ENCODE measurements at regions not wholly inside any gene's neighbourhood (a gene's known extent, or its start where the extent isn't known, plus 50 kb on each side); places are given as distances from the start of the nearest gene placed in this dataset.

DNA sequence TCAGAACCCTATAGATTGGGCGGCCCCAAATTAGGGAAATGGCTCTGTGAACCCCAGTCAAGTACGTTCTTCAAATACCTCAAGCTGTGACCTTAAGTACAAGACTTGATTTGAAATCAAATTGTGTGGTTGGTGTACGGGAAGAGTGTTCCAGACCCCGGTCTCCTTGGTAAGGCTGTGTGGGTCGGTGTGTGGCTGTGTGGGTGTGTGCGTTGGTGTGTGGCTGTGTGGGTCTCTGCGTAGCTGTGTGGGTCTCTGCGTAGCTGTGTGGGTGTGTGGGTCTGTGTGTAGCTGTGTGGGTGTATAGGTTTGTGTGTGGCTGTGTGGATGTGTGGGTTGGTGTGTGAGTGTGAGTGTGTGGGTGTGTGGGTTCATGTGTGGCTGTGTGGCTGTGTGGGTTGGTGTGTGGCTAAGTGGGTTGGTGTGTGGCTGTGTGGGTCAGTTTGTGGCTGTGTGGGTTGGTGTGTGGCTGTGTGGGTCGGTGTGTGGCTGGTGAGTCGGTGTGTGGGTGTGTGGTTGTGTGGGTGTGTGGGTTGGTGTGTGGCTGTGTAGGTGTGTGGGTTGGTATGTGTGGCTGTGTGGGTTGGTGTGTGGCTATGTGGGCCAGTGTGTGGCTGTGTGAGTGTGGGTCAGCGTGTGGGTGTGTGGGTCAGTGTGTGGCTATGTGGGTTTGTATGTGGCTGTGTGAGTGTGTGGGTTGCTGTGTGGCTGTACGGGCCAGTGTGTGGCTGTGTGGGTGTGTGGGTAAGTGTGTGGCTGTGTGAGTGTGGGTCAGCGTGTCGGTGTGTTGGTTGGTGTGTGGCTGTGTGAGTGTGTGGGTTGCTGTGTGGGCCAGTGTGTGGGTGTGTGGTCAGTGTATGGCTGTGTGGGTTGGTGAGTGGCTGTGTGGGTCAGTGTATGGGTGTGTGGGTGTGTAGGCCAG, 238.7 kb upstream of the ZFHX3 start:
- no peak for DNase-seq

DNA sequence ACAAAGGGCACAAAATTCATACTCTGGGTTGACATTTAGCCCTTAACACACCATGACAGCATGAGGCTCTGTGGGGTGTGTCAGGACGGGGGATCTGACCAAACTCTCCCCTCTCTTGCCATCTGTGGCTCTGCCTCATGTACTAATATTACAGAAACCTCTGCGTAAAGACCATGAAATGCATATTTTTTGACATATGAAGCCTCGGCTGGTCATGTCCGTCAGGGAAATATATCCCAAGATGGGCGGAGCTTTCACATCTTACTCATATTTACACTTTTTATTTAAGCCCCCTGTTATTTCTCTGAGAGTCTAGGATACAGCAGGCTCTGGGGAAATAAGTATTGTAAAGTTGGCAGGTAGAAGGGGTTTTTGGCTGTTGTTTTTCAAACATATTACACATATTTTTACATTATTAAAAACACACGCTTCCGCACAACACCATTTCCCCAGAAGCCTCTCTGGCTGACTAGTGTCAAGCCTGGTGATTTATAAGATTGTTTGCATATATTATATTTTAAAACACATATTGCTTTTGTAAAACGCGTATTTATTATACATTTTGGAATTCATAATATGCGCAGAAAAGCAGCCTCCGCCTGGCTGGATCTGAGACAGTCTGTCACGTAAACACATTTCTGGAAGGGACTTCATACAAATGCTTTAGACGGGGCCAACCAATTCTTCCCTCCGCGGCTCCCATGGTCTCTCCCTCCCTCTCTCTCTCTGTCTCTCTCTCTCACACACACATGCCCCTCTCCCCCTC, 237.7 kb upstream of the ZFHX3 start:
- no peak for DNase-seq

DNA sequence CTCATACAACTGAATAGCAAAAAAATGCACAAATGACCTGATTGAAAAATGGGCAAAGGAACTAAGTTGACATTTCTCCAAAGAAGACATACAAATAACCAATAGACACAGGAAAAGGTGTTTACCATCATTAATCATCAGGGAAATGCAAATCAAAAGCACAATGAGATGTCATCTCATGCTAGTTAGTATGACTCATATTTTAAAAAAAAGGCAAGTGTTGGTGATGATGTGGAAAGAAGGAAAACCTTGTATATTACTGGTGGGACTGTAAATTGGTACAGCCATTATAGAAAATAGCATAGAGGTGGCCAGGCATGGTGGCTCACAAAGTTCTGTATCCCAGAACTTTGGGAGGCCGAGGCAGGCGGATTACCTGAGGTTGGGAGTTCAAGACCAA, 232.5 kb upstream of the ZFHX3 start:
- no peak for DNase-seq

DNA sequence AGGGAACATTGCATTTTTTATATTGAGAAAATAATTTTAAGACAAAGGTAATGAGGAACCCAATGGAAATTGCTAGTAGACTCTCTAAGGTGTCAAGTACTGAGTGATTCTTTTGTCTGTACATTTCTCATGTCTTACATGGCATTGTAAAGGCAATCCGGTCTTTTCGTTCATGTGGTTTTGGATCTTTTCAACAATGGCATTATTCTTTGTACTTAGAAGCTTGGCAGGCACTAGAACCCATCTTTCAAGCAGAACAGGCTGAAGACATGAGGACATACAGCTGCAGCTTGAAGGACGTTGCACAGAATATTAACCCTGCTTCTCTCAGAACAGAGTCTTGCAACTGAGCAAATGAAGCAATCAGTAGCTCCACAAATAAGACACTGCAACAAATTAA, 231.5 kb upstream of the ZFHX3 start:
- DNase-seq = no peak

DNA sequence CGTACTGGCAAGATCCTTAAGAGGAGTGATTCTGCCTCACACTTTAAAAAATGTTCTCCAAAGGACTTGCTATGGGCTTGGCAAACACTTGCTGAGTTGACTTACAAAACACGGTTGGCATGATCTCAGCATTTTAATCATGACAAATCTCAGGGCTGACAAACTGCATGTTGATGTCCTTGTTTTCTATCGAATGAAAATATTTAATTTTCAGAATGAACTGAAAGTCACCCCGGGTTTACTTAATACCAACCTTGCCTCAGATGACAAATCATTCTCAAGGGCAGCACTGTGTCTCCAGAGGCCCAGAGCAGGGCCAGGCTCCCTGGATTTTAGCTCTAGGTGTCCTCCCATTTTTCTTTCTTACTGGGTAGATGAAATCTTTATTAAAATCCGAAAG, 229.1 kb upstream of the ZFHX3 start:
- no peak for DNase-seq

DNA sequence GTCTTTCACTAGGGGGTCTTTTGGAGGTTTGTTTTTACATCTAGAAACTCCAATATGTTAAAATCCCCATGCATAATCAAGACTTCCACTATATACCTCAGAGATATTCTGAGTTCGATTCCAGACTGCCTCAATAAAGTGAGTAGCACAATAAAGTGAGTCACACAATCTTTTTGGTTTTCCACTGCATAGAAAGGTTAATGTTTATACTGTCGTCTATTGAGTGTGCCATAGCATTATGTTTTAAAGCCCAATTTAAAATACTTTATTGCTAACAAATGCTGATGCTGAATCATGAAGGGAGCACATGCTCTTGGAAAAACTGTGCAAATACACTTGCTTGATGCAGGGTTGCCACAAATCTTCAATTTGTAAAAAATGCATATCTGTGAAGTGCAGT, 227.5 kb upstream of the ZFHX3 start:
- DNase-seq = no peak

DNA sequence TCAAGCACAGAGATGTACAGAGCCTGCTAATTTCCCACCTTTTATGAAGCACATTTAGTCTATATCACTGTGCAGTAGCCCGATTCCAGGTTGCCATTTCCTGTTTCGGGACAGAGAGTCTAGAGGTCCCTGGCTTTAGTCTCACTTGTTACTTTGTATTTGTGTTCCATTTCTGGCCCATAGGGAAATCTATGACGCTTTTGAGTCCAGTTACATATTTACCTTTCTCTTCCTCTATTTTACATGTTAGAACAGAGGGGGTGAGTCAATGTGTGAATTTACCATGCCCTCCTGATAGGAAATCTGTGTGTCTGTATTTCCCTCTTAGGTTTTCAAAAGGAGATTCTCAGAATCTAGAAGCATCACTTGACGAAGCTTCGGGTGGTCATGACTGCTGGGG, 227.1 kb upstream of the ZFHX3 start:
- no peak for DNase-seq

DNA sequence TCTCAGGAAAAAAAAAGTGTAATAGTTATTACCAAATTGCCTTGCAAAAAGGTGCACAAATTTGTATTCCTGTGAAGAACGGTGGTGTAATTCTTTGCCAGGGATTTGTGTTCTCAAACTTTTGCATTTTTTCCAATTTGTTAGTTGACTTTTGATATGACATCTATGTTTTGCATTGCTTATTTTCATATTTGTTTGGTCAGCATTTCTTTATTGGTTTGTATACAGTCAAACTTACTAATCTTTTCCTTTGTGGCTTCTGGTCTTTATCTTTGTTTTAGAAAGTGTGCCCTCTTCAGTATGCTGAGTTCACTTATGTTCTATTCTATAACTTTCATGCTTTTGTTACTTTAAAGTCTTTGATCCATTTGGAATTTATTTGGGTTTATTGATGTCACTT, 226.2 kb upstream of the ZFHX3 start:
- no peak for DNase-seq

DNA sequence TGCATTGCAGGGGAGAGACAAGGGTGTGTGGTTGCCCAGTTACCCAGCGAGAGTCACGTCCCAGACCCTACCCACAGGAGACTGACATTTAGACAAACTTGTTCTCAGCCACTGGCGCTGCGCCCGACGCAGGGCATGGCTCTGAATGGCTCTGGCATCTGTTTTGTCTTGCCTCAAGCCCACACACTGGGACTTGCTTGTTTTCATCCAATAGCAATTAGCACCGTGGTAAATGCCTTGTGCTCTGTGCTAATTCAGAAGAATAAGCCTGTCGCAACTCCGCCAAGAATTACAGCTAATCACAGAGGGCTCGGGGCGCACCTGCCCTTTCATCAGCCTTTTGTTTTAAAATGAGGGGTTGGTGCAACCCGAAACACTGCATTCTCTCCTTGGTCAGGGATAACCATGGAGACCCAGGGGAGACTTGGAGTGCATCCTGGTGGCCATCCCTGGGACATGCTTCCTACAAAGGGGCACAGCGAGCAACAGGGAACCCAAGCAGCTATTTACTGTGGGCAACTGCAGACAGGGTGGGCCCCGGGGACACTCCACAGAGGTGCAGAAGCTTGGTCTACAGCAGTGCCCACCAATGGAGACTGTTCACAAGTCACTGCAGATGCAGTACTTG, 220.6 kb upstream of the ZFHX3 start:
- peak; percentile 47 for DNase-seq

DNA sequence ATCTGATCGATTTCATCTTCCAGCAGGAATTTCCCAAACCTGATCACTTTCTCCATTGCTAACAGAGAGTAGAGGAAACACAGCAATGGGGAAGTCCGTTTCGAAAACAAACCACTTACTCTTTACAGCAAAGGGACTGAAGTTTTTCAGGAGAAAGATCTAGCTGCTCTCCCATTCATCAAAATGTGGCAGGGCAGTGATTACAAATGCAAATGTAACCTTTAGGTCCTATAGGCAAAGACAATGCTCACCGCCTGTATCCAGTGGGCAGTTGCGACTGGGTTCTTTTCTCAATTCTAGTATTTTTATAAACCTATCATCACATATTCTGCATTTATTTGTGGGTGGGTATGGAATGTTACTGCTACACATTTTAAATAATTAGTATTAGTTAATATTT, 218.0 kb upstream of the ZFHX3 start:
- DNase-seq = no peak

DNA sequence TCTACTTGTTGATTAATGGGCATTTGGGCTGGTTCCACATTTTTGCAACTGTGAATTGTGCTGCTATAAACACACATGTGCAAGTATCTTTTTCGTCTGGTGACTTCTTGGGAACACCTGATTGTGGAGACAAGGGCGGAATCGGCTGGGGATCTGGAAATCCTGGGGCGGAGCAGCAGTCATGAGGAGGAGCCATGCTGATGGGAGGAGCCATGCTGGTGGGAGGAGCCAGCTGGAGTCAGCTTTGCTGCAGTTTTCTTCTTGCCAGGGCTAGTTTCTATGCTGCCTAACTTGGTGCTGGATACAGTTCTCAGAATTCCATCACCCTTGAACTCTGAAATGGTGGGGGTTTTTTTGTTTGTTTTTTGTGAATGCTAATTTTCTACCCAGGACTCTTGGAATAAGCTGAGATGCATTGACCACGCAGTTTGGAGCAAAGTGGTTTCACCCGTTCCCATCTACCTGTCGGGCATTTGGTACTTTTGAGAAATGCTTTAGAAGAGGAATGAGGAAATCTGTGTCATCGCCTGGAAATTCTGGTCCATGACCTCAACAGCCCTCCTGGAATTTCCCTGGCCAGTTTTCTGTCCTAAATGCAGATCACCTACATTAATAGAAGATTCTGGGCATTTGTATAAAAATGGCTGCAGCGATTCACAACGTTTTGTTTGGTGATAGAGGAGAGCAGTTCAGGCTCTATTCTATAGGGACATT, 217.4 kb upstream of the ZFHX3 start:
- no peak for DNase-seq

DNA sequence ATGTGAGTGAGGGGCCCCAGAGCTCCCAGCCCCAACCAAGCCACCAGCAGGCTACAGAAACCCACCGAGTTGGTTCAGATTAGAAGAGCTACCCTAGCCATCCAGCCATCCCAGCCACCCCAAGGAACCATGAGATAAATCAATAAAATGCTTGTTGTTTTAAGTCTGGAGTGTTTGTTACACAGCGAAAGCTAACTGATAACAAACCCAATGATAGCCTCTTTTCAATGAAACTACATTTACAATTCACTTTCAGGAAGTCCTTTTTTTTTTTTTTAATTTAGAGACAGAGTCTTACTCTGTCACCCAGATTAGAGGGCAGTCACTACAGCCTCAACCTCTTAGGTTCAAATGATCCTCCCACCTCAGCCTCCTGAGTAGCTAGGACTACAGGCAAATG, 215.0 kb upstream of the ZFHX3 start:
- no peak for DNase-seq

DNA sequence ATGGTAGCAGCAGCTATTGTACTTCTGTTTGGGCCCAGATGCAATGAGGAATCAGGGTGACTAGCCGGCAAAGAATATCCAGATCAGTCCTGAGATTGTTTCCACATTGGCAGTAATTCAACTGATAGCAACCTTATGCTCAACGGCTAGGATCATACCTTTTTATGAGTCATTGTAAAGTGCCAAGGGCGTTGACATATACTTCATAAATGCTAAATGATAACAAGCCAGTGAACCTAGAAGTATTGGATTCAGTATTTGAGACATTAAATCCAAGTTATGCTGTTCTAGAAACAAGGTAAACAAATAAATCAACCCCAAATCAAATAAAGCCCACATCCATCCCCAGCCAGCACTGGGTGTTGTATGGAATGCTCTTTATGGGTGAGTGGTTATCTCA, 207.1 kb upstream of the ZFHX3 start:
- no peak for DNase-seq

DNA sequence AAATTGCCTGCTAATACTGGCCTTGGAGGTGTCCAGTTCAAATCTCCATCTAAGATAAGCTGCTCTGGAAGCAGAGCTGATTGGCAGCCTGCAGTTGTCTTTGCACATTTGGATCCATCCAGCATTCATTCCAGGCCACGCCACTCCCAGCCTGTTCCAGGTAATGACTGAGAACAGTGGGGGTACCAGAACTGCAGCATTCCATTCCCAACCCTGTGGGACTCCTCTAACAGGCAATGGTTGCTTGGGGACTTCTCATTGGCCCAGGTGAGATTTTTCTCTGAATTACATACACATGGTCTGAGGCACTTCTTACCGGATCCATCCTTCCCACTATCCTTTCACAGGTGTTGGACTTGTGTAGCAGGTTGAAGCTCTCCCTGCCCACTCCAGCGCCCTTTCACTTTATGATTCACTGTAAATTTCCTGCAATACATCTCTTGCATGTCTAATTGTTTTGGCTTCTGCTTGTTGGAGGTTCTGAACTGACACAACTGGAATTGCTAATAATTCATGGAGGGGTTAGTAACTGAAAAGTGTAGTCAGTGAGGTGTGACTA, 206.1 kb upstream of the ZFHX3 start:
- no peak for DNase-seq

DNA sequence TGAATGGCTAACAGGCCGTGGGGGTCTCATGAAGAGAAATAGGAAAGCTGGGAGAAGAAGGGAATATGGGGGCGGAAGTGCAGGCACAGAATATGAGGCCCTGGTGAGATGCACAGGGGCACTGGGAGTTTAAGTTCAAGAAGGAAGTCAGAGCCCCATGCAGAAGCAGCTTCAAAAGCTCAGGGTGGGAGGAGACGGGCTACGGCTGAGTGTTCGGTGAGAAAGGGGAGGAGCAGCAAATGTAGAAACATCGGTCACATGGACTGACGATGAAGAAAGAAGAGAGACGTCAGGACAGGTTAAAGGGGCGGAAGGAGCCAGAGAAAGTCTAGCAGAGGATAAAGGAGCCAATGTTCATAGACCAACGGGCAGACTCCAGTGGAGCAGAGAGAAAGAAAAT, 204.5 kb upstream of the ZFHX3 start:
- no peak for DNase-seq

DNA sequence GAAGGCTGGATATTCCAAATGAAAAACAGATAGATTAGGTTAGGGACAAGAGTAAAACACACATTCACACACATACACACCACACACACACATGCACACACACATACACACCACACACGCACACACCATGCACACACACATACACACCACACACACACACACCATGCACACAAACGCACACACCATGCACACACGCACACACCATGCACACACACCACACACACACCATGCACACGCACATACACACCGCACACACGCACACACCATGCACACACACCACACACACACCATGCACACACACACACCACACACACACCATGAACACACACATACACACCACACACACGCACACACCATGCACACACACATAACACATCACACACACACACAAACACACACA, 203.7 kb upstream of the ZFHX3 start:
- no peak for DNase-seq

DNA sequence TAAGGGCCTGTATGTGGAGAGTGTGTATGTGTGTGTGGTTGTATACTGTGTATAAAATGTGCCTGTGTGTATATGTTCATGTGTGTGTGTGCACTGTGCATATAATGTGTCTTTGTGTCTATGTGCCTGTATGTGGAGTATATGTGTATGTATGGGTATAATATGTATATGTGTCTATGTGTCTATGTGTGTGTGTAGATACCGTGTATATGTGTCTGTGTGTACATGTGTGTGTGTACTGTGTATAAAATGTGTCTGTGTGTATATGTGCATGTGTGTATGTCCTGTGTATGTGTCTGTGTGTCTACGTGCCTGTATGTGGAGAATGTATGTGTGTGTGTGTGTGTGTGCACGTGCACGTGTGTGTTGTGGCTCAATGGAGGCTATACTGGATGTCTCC, 200.4 kb upstream of the ZFHX3 start:
- no peak for DNase-seq

DNA sequence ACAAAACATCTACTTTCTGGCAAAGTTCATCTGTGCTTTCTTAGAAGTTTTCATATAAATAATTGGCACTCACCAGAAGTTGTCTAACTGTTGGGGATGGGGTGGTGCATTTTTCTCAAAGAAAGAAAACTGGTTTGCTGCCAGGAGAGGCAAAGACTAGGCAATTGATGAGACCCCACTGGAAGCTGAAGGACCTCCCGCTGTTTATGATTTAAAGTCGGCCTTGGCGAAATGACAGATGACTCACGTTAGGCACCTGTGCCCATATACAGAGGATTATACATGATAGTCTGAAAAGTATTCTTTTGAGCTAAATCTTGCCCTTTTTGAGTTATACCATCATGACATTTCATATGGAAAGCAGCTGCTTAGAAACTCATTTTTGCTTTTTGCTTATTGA, 193.0 kb upstream of the ZFHX3 start:
- no peak for DNase-seq

DNA sequence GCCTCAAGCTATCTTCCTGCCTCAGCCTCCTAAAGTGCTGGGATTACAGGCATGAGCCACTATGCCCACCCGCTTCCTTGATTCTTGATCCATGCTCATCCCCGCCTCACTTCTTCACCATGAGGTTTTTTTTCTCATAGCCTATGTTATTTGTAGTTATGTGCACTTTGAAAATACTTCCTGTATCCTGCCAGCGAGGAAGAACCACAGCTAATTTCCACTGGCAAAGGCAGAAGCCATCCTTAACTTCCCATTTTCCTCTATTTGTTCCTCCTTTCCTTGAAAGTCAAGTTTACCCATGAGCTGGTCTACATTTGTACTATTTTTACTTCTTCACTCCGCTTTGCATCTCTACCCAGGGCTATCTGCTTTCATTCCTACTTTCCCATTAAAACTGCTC, 189.7 kb upstream of the ZFHX3 start:
- DNase-seq = no peak

DNA sequence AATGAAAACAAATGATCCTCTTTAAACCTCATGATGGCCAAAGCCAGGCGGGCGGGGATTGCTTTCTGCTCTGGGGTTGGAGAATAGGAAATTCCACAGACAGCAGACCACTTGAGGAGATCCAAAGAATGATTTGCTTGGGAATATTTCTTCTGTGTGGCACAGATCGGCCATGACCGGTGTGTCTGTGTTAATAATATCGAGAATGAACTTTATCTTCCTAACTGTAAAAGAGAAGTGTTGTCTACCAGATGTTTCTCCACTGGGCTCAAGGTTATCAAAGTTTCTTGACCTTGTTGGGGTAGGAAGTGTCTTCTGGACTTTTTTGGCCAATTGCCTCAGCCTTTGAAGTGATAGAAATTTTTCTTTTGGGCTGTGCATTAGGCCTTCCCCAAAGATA, 186.6 kb upstream of the ZFHX3 start:
- DNase-seq = no peak

DNA sequence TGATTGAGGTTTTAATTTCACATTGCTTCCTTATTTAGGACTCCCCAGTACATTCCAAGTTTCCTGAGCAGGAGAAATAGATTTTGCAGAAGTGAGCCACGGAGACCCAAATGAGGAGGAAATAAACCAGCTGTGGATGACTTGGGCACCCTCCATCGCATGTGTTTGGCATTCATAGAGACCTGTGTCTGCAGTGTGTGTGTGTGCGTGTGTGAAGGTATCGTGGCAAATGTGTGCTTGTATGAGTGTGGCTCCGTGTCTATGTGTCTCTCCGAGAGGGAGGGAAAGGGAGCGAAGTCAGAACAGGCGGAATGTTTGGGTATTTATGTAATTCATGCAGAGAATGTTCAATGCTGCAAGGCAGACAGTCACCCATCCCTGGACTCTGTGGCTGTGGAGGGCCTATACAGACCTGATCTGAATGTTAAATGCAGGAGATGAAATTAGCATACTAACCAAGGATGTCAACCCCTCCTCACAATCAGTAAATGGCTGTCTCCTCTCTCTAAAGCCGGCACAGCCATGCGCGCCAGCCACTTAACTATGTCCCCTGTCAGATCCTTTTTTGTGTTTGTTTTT, 186.0 kb upstream of the ZFHX3 start:
- no peak for DNase-seq

DNA sequence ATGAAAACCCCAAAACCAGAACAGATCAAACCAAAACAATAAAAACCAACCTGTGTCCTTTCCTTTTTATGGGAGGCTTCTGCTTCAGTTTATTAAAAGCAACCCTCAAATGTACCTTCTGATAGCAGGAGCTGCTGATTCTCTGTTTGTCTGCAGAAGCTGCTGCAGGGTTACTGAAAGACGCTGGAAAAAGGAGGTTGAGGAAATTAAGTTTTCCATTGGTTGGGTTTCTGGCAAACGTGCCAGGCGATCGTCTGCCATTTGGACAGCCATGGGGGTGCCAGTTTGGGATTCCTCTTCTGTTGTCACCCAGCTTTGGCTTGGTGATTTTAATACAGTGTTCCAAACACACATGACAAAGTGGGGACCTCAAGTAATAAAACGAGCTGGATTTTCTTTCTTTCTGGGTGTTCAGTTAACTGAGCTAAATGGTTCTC, 185.4 kb upstream of the ZFHX3 start:
- DNase-seq = no peak
